GM12891 (cell line): ENCODE measurements at regions not wholly inside any gene's neighbourhood (a gene's known extent, or its start where the extent isn't known, plus 50 kb on each side); places are given as distances from the start of the nearest gene placed in this dataset.

Experiments
- POLR2A ChIP-seq: IDR thresholded peaks from 2 replicates; pipeline ENCODE4 v1.6.1; 2011; ENCODE audit warnings: low read depth, low read length, control low read depth
- POLR2AphosphoS5 ChIP-seq: IDR thresholded peaks from 2 replicates; pipeline ENCODE4 v1.6.1; 2011; ENCODE audit warnings: low read depth, low read length, control low read depth
- SPI1 ChIP-seq: IDR thresholded peaks from 2 replicates; pipeline ENCODE4 v1.6.1; 2011; ENCODE audit warnings: low read depth, low read length, control low read depth

GRCh38 chr3:112736805-112737566, 96.0 kb upstream of the CCDC80 start:
- no peak for TF ChIP-seq POLR2AphosphoS5
- no peak for TF ChIP-seq POLR2A
- TF ChIP-seq SPI1 = no peak
